ENCODE measurements at regions not wholly inside any gene's neighbourhood (a gene's known extent, or its start where the extent isn't known, plus 50 kb on each side); places are given as distances from the start of the nearest gene placed in this dataset.

- TF ChIP-seq CTCF (conservative IDR thresholded peaks at IDR 0.05): no peak
- TF ChIP-seq EZH2 (IDR thresholded peaks at IDR 0.05; ENCODE audit: low read depth): no peak
Observed at GRCh38 chr4:42768125-42768748, 111.3 kb upstream of the ATP8A1 start.
